SK-N-SH treated with all-trans-retinoic acid at 6 μM for 48 hours (cell line): ENCODE measurements at regions not wholly inside any gene's neighbourhood (a gene's known extent, or its start where the extent isn't known, plus 50 kb on each side); places are given as distances from the start of the nearest gene placed in this dataset.

Experiments
- ARNTL ChIP-seq: fragments of 450-650 bp; formaldehyde crosslinking; IDR thresholded peaks from 2 replicates; pipeline ENCODE4 v1.5.0; 2020; ENCODE audit warnings: low read depth, mild to moderate bottlenecking, moderate library complexity, borderline replicate concordance
- CSDC2 ChIP-seq: fragments of 250-450 bp; sonication (Bioruptor Pico); IDR thresholded peaks from 2 replicates; pipeline ENCODE4 v1.5.0; 2020; ENCODE audit warnings: mild to moderate bottlenecking, moderate library complexity
- POU6F1 ChIP-seq: fragments of 250-450 bp; sonication (Bioruptor Pico); IDR thresholded peaks from 2 replicates; pipeline ENCODE4 v1.8.0; 2021; ENCODE audit warnings: low read depth, mild to moderate bottlenecking, moderate library complexity, borderline replicate concordance
- RARB ChIP-seq: fragments of 250-450 bp; sonication (Bioruptor Pico); IDR thresholded peaks from 2 replicates; pipeline ENCODE4 v1.8.0; 2021; ENCODE audit warnings: mild to moderate bottlenecking, moderate library complexity
- TCF4 ChIP-seq: fragments of 250-450 bp; sonication (Bioruptor Pico); IDR thresholded peaks from 2 replicates; pipeline ENCODE4 v1.8.0; 2021; ENCODE audit warnings: mild to moderate bottlenecking, moderate library complexity, borderline replicate concordance
- ZFP3 ChIP-seq: fragments of 250-450 bp; sonication (Bioruptor Pico); IDR thresholded peaks from 2 replicates; pipeline ENCODE4 v1.5.0; 2020; ENCODE audit warnings: mild to moderate bottlenecking, moderate library complexity

GRCh38 chr1:229105822-229106525 is 164.9 kb upstream of the RAB4A start:
- TF ChIP-seq RARB (no peak), ZFP3 (CRISPR knock-in tag) (no peak), TCF4 (CRISPR knock-in tag) (no peak), POU6F1 (CRISPR knock-in tag) (no peak), ARNTL (CRISPR knock-in tag) (no peak), CSDC2 (CRISPR knock-in tag) (no peak)
